Activated CD4-positive, alpha-beta T cell treated with anti-CD3 and anti-CD28 coated beads, Interleukin-2, Interleukin-6, amounts not matched to agents 100 ng/mL and 50 ng/mL, durations not matched to agents 16 hours and 8 hours (primary cell): ENCODE measurements at regions not wholly inside any gene's neighbourhood (a gene's known extent, or its start where the extent isn't known, plus 50 kb on each side); places are given as distances from the start of the nearest gene placed in this dataset.
"Not testable (repeated sequence)": the region's sequence is repeated elsewhere in the genome, so short reads cannot be mapped to it uniquely, and the experiment has no call there.

Experiments
- DNase-seq: peaks from one replicate; pipeline ENCODE4 v3.0.0-alpha.2; 2020

- DNase-seq, result no peak
These were observed 546.7 kb upstream of the ID2 start for GRCh38 chr2:8134985-8135682.

GRCh38 chr2:8137801-8138200 lies 544.1 kb upstream of the ID2 start:
- no peak for DNase-seq

- DNase-seq, result no peak
These were observed 543.3 kb upstream of the ID2 start for GRCh38 chr2:8138525-8138922.

- DNase-seq, result no peak
These were observed 542.8 kb upstream of the ID2 start for GRCh38 chr2:8138923-8139667.

- DNase-seq, result no peak
These were observed 542.1 kb upstream of the ID2 start for GRCh38 chr2:8139668-8140200.

GRCh38 chr2:8141079-8141707 lies 540.7 kb upstream of the ID2 start:
- DNase-seq, result no peak

- DNase-seq, result no peak
These were observed 540.1 kb upstream of the ID2 start for GRCh38 chr2:8141780-8142179.

GRCh38 chr2:8142461-8142860 lies 539.4 kb upstream of the ID2 start:
- no peak for DNase-seq

- no peak for DNase-seq
These were observed 537.7 kb upstream of the ID2 start for GRCh38 chr2:8144131-8144631.

GRCh38 chr2:8144785-8145184 lies 537.1 kb upstream of the ID2 start:
- DNase-seq, result no peak

GRCh38 chr2:8145375-8145774 lies 536.5 kb upstream of the ID2 start:
- not testable (repeated sequence) for DNase-seq

- no peak for DNase-seq
These were observed 535.5 kb upstream of the ID2 start for GRCh38 chr2:8146132-8147005.

- DNase-seq, result peak; percentile 22
These were observed 533.4 kb upstream of the ID2 start for GRCh38 chr2:8148260-8149006.

GRCh38 chr2:8149007-8149405 lies 532.9 kb upstream of the ID2 start:
- no peak for DNase-seq

- DNase-seq, result no peak
These were observed 531.8 kb upstream of the ID2 start for GRCh38 chr2:8149985-8150539.

GRCh38 chr2:8151888-8152287 lies 530.0 kb upstream of the ID2 start:
- no peak for DNase-seq

GRCh38 chr2:8152392-8153257 lies 529.2 kb upstream of the ID2 start:
- no peak for DNase-seq

- no peak for DNase-seq
These were observed 528.6 kb upstream of the ID2 start for GRCh38 chr2:8153258-8153718.

GRCh38 chr2:8154270-8154669 lies 527.6 kb upstream of the ID2 start:
- DNase-seq, result peak; percentile 22

- DNase-seq, result peak; percentile 77
These were observed 526.9 kb upstream of the ID2 start for GRCh38 chr2:8154936-8155335.
